ENCODE measurements at regions not wholly inside any gene's neighbourhood (a gene's known extent, or its start where the extent isn't known, plus 50 kb on each side); places are given as distances from the start of the nearest gene placed in this dataset.

GRCh38 chr7:113717739-113718138 lies 201.1 kb downstream of the PPP1R3A start:
- TF ChIP-seq CTCF (conservative IDR thresholded peaks at IDR 0.05; ENCODE audit: low read length) = no peak
- TF ChIP-seq EZH2phosphoT487 (IDR thresholded peaks at IDR 0.05; ENCODE audit: borderline replicate concordance) = no peak
